Spleen (tissue), 3 donors: ENCODE measurements at regions not wholly inside any gene's neighbourhood (a gene's known extent, or its start where the extent isn't known, plus 50 kb on each side); places are given as distances from the start of the nearest gene placed in this dataset.

Experiments
- POLR2A ChIP-seq, 3 donors: fragments of 450-650 bp; IDR thresholded peaks; one replicate each; pipeline ENCODE4 v1.5.1; 2017; ENCODE audit warnings: antibody characterized with exemption in 3 of 3, mild to moderate bottlenecking in 1 of 3
- POLR2AphosphoS5 ChIP-seq, 3 donors: sonication (generic); formaldehyde crosslinking; IDR thresholded peaks; one replicate each; pipeline ENCODE4 v1.5.1; 2017; ENCODE audit warnings: antibody characterized with exemption in 3 of 3

DNA sequence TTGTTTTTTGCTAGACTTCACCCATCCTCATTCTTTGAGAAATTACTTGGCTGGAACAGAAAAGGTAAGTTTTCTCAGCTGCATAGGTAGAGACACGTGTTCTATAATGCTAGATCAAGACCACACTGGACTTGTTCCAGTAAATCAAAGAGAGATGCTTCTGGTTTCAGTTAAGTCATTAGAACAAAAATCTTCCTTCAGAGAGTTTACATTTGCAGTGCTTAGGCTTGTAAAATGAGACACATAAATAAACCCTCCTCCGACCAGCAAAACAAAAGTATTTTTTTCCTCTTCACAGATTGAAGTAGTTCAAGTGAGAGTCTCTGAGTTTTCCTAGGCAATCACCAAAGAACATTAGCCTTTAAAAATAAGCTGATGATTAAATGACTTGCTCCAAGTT is 87.3 kb upstream of the PROK2 start:
- no peak for TF ChIP-seq POLR2A (IDR thresholded peaks at IDR 0.05)
- no peak for TF ChIP-seq POLR2AphosphoS5 (IDR thresholded peaks at IDR 0.05)
